HG03108 (cell line): ENCODE measurements at regions not wholly inside any gene's neighbourhood (a gene's known extent, or its start where the extent isn't known, plus 50 kb on each side); places are given as distances from the start of the nearest gene placed in this dataset.
"Not testable (repeated sequence)": the region's sequence is repeated elsewhere in the genome, so short reads cannot be mapped to it uniquely, and the experiment has no call there.

Source experiments
- ATAC-seq: cut with Tn5 transposase; IDR thresholded peaks from one replicate; pipeline ENCODE4 v1.9.1; 2021; ENCODE audit warnings: moderate library complexity; ENCODE audit not compliant: unreplicated experiment

- ATAC-seq = not testable (repeated sequence)
These were observed 340.4 kb downstream of the CEP170 start for GRCh38 chr1:242914729-242915128.

DNA sequence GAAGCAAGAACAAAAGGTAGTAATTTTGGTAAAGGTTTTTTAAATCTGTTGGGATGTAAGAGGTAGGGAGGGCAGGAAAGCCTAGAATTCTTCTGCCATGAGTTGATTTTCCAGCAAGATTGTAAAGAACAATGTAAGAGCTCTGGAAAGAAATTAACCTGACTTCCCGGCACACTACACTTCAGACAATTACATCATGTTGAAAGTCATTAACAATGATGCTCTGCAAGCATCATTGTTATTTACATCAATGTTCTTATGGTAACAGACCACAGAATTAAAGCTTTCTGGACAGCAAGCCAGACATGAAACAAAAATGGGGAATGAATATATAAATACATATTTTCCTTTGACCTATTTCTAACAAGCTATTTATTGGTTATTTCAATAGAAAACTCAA, 342.2 kb downstream of the CEP170 start:
- not testable (repeated sequence) for ATAC-seq

DNA sequence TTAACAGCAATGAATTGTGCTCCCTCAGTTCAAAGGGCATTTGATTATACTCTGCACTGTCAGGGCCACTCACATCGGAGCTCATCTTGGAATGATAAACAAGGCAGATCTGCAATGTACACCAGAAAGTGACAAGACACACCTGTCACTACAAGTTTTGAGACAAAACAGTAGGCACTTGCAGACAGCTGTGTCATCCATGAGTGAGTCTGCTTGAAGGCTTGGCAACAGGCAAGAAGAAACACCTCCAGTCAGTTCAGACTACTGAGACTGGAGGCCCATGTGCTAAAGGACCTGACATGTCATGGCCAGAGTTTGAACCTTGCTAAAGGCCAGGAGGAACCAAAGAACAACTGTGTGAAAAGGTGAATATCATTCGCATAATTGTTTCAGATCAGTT, 354.5 kb downstream of the CEP170 start:
- not testable (repeated sequence) for ATAC-seq

- no peak for ATAC-seq
These were observed 364.8 kb downstream of the CEP170 start for GRCh38 chr1:242890192-242890741.

GRCh38 chr1:242886137-242886536, 361.6 kb upstream of the PLD5 start:
- ATAC-seq = peak; percentile 98

DNA sequence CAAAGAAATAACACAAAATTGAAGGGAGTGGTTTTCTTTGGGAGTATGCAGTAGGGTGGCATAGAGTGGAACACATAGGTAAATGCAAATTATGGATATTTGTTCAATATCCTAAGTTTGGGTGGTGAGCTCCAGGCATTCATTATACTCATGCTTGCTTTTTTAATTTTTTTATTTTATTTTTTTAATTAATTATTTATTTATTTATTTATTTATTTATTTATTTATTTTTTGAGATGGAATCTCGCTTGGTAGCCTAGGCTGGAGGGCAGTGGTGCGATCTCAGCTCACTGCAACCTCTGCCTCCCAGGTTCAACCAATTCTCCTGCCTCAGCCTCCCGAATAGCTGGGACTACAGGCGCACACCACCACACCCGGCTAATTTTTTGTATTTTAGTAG, 355.5 kb upstream of the PLD5 start:
- ATAC-seq = not testable (repeated sequence)

DNA sequence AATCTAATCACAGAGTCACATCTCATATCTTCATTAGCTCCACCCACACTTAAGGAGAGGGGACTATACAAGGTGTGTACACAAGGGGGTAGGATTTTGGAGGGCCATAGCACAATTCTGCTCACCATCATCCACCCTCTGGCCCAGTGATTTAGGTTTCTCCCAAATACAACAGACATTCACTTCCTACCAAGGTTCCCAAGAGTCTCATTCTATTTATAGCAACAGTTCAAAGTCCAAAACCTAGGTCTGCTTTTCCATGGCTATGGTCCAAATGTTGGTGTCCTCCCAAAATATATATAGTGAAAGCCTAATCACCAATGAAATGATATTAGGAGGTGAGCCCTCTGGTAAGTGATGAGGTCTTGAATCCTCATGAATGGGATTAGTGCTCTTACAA, 353.2 kb upstream of the PLD5 start:
- no peak for ATAC-seq

DNA sequence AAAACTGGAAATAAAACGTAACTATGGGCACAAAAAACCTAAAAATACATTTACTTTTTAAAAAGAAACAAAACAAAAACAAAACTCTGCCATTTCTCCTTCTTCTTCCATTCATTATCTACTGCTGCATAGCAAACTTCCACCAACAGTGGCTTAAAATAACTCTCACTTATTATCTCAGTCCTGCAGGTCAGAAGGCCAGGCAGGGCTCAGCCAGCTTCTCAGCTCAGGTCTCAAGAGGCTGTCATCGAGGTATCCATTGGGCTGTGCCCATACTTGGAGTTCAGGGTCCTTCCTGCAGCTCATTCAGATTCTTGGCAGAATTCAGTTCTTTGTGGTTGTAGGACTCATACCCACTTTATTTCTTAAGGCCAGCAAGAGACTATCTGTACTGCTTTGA, 352.7 kb upstream of the PLD5 start:
- no peak for ATAC-seq

- ATAC-seq = no peak
These were observed 351.5 kb upstream of the PLD5 start for GRCh38 chr1:242876030-242876429.

GRCh38 chr1:242873661-242874060, 349.2 kb upstream of the PLD5 start:
- no peak for ATAC-seq

DNA sequence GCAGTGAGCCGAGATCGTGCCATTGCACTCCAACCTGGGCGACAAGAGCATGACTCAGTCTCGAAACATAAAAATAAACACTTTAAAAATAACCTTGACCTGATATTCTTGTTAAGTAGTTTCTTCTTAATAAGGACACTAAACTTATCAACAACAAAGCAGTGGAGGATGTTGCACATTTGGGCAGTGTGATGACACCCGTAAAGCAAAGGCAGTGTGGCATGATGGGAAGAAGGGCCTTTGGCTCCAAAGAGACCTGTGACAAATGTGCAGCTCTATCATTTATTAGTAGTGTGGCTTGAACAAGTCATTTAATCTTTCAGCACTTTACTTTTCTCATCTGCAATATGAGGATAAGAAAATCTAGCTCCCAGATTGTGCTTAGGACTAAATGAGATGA, 348.0 kb upstream of the PLD5 start:
- ATAC-seq = no peak

DNA sequence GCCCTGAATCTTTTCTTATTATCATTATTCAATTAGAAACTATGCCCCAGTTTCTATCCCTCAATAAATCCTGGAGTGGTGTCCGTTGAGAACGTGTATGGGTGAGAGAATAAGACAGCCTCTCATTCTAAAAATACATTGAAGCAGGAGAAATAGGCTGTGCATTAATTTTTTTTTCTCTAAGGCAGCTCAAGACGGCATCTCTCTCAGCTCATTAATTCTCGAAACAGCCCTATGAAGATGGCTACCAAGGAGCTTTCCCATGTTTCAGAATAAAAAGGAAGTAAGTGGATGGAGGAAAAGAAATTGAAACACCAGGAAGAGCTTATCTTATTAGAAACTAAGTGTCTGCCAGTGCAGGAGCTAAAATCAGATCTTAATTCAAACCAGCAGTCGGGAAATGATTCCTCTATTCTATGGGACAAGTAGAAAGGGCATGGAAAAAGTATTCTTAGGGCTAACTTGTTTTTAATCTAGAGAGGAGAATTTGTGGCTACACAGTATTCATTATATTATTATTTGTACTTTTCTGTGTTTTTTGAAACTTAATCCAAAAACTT, 347.1 kb upstream of the PLD5 start:
- ATAC-seq = no peak

GRCh38 chr1:242870966-242871365, 346.5 kb upstream of the PLD5 start:
- no peak for ATAC-seq

GRCh38 chr1:242856289-242856688, 331.8 kb upstream of the PLD5 start:
- no peak for ATAC-seq

DNA sequence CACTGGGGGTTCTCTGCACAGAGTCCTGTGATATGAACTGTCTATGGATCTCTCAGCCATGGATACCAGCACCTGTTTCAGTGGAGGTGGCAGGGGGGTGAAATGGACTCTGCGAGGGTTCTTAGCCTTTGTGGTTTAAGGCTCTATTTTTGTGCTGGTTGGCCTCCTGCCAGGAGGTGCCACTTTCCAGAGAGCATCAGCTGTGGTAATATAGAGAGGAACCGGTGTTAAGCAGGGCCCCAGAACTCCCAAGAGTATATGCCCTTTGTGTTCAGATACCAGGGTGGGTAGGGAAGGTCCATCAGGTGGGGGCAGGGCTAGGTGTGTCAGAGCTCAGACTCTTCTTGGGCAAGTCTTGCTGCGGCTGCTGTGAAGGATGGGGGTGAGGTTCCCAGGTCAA, 330.0 kb upstream of the PLD5 start:
- no peak for ATAC-seq

DNA sequence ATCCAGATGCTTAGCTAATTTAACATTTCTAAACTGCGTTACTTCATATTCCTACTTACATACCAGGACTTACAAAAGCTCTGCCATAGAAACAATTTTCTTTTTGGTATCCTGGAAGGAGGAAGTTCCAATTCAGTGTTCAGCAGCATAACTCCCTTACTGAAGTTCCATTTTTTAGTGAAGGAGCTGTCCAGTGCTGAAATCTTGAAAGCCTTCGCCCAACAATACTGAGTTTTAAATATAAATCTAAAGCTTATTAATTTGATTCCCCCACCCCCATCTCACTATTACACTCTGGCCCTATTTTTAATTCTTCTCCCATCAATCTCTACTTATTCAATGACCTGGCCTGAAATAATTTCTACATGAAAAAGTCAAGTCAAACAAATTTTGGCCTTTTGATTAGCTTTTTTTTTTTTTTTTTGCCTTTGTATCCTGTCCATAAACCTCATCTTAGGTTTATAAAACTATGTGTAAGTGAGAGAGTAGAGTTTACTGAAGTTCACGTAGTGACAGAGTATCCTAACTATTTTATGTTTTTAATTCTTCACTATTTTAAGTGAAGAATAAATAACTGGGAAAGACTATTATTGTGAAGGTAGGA, 323.0 kb upstream of the PLD5 start:
- no peak for ATAC-seq

GRCh38 chr1:242842094-242842493, 317.6 kb upstream of the PLD5 start:
- no peak for ATAC-seq

DNA sequence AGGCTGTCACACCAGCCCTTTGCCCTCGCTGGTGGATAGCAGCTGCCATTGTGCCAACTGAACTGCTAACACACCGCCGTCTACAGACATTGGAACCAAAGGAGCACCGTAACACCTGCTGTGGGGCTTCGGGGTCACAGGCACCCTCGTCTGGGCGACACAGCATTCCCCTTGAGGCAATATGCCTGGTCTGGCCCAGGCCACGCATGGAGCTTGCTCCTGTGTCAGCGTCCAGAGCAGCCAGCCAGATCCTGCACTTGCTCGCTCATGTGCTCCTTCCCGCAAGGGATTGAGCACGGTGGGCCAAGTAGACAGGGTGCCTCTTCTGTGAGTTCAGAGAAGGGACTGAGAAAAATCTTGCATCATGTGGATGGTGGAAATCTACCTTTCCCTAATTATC, 314.6 kb upstream of the PLD5 start:
- no peak for ATAC-seq

DNA sequence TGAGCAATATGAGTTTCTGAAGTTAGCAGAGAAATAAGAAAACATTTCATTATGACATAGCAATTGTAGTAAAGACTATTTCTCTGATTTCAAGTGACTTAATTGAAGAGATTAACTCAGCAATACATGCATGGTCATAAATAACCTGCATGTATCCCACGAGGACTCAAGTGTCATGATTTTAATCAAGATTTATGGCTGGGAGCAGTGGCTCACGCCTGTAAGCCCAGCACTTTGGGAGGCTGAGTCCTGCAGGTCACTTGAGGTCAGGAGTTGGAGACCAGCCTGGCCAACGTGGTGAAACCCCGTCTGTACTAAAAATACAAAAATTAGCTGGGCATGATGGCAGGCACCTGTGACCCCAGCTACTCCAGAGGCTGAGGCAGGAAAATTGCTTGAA, 311.9 kb upstream of the PLD5 start:
- no peak for ATAC-seq

GRCh38 chr1:242828828-242829227, 304.3 kb upstream of the PLD5 start:
- no peak for ATAC-seq

DNA sequence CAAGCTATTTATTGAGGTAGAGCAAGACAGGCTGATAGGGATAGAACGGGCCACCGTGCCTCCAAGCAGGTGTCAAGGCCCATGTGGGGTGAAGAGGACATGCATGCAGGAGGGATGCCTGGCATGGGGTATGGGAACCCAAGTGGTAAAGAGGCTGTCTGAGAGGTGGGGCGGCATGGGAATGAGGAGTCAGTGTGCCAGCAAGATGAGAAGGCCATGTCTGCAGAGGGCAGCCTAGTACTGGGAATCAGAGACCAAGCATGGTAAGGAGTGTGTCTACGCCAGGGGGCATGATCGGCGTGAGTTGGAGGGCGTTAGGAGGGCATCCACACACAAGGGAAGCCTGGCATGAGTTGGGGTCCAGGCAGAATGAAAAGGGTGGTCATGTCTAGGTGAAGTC, 303.7 kb upstream of the PLD5 start:
- ATAC-seq = no peak

GRCh38 chr1:242827538-242827937, 303.0 kb upstream of the PLD5 start:
- no peak for ATAC-seq
